ENCODE measurements at regions not wholly inside any gene's neighbourhood (a gene's known extent, or its start where the extent isn't known, plus 50 kb on each side); places are given as distances from the start of the nearest gene placed in this dataset.

DNA sequence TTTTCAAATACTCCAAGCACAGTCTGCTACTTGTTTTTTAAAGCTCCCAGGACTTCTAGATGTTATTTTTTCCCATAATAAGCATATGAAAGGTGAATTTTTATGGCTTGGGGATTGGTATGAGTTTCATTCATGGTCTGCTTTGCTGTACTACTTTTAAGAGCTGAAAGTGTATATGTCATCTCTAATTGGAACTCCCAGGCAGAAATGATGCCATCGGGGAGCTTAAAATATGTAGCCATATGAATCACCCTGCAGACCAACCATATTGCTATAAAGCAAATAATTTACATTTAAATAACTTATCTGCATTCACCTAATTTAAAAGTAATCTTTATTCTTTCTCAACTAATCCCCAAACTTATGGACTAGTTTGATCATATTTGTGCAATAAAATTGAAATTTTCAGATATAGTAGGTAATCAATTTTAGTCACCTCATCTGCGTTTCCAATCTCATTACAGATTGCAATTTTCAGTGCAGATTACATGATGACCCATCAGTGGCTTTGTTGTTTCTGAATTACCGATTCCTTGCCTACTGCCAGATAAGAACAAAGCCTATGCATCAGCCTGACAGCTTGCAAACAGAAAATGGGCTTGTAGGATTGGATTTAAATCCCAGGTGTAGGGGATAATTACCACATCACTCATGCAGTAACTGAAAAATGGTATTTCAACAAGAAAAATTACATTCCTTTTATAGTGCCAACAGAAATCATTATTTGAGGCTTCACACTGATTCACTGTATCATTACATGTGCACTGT lies 689.4 kb downstream of the NOVA1 start:
- no peaks in the 10 kb centered on the region for H3K4me1 ChIP-seq

DNA sequence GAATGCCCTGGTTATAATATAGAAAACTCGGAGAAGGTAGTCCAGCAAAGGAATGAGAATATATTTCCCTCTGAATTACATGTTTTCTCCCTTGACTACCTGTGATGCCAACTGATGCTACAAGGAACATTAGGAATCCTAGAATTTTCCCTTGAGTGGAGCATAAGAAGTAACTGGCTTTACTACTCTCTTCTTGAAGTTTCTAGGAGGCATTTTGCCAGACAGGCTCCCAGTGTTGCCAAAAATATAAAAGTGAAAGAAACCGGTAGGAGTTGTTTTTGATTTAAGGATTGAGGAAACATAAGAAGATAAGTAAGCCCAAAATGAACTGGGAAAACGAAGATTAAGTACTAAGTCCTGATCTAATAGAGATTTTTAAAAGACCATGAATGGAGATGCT lies 693.4 kb downstream of the NOVA1 start:
- WGBS, 5 donors, result 42 to 66% (median 58%) methylated on average over 3 of the region's 3 CpGs
- no peak for DNase-seq
- intact Hi-C loops (cut with DNase I; ENCODE audit: low total_unique reads), result no loop called here
- TF ChIP-seq POLR2AphosphoS5 (IDR thresholded peaks at IDR 0.05) (no peak), POLR2A (IDR thresholded peaks at IDR 0.05) (no peak)
- TF ChIP-seq, protein P1, sequence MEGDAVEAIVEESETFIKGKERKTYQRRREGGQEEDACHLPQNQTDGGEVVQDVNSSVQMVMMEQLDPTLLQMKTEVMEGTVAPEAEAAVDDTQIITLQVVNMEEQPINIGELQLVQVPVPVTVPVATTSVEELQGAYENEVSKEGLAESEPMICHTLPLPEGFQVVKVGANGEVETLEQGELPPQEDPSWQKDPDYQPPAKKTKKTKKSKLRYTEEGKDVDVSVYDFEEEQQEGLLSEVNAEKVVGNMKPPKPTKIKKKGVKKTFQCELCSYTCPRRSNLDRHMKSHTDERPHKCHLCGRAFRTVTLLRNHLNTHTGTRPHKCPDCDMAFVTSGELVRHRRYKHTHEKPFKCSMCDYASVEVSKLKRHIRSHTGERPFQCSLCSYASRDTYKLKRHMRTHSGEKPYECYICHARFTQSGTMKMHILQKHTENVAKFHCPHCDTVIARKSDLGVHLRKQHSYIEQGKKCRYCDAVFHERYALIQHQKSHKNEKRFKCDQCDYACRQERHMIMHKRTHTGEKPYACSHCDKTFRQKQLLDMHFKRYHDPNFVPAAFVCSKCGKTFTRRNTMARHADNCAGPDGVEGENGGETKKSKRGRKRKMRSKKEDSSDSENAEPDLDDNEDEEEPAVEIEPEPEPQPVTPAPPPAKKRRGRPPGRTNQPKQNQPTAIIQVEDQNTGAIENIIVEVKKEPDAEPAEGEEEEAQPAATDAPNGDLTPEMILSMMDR (IDR thresholded peaks at IDR 0.05 in 8 of 11, conservative IDR thresholded peaks at IDR 0.05 in 3 of 11), result no peak
- H3K4me1 ChIP-seq, result no peaks in the 10 kb centered on the region
- no peak overlapping the region for H3K4me3 ChIP-seq
- no peaks in the 10 kb centered on the region for H3K9me3 ChIP-seq
- no peak overlapping the region for H3K27ac ChIP-seq
- H3K27me3 ChIP-seq (replicated peaks in 1 of 7), result no peaks in the 10 kb centered on the region
- no peaks in the 10 kb centered on the region for H3K36me3 ChIP-seq

More for the DNA sequence above, 689.4 kb downstream of the NOVA1 start:
- WGBS, 5 donors, result 74 to 86% (median 82%) methylated on average over 3 of the region's 3 CpGs
- Histone ChIP-seq H3K27me3 (replicated peaks in 1 of 7) (no peaks in the 10 kb centered on the region), H3K4me3 (no peak overlapping the region), H3K9me3 (no peaks in the 10 kb centered on the region), H3K36me3 (no peaks in the 10 kb centered on the region), H3K27ac (no peak overlapping the region)
- no peak for DNase-seq
- TF ChIP-seq, protein P1 (IDR thresholded peaks at IDR 0.05 in 8 of 11, conservative IDR thresholded peaks at IDR 0.05 in 3 of 11), result no peak
- no peak for TF ChIP-seq POLR2AphosphoS5 (IDR thresholded peaks at IDR 0.05)
- TF ChIP-seq POLR2A (IDR thresholded peaks at IDR 0.05), result no peak
- intact Hi-C loops (cut with DNase I; ENCODE audit: low total_unique reads), result no loop called here

DNA sequence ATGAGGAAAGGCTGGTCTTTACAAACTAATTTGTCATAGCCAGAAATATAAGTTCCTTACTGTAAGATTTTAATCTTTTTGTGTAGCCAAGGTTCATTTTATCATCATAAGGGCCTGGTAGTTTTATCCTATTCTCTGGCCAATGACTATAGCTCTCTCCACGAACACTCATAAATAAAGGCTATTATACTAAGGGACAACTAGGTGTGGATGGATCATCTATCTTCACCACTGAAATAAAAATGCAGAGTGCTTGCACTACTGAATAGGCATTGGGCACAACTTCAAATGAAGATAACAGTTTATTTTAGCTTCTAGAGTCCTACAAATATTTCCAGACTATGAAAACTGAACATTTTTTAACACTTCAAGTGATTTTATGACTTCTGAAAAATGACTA lies 698.6 kb downstream of the NOVA1 start:
- no peaks in the 10 kb centered on the region for H3K36me3 ChIP-seq
- H3K27ac ChIP-seq, result no peak overlapping the region
- intact Hi-C loops (cut with DNase I; ENCODE audit: low total_unique reads), result no loop called here
- H3K27me3 ChIP-seq (replicated peaks in 1 of 7), result no peaks in the 10 kb centered on the region
- H3K4me3 ChIP-seq, result no peak overlapping the region
- DNase-seq, result no peak
- TF ChIP-seq, protein P1 (IDR thresholded peaks at IDR 0.05 in 8 of 11, conservative IDR thresholded peaks at IDR 0.05 in 3 of 11), result no peak
- no peak for TF ChIP-seq POLR2AphosphoS5 (IDR thresholded peaks at IDR 0.05)
- no peak for TF ChIP-seq POLR2A (IDR thresholded peaks at IDR 0.05)
- WGBS, 5 donors, result 71 to 87% (median 81%) methylated on average over 1 of the region's 1 CpG
- H3K9me3 ChIP-seq, result peaks cover 0 to 5% (median 0%) of the 10 kb centered on the region in 8 donors
- H3K4me1 ChIP-seq, result no peaks in the 10 kb centered on the region

DNA sequence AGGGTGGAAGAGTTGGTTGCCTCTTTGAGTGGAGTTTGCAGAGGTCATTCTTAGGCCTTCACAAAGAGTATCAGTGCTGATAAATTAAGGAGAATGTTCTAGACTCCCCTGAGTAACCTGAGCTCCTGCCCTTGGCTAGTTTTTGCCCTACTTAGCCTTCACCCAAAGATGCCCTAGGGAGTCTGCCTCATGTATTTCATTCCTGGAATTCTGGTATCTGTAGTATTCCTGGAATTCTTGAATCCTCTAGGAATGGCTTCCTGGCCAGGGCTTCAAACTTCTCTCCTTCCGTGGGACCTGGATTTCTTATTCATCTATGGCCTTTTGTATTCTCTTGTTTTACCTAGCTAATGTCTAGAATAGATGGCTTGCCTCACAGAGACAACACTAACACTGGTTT lies 701.1 kb downstream of the NOVA1 start:
- TF ChIP-seq POLR2A (IDR thresholded peaks at IDR 0.05) (no peak), POLR2AphosphoS5 (IDR thresholded peaks at IDR 0.05) (no peak)
- TF ChIP-seq, protein P1 (IDR thresholded peaks at IDR 0.05 in 8 of 11, conservative IDR thresholded peaks at IDR 0.05 in 3 of 11), result no peak
- Histone ChIP-seq H3K27ac (no peak overlapping the region), H3K9me3 (peaks cover 0 to 5% (median 0%) of the 10 kb centered on the region in 8 donors), H3K4me1 (no peaks in the 10 kb centered on the region), H3K4me3 (no peak overlapping the region), H3K27me3 (replicated peaks in 1 of 7) (no peaks in the 10 kb centered on the region), H3K36me3 (no peaks in the 10 kb centered on the region)
- DNase-seq, result no peak
- intact Hi-C loops (cut with DNase I; ENCODE audit: low total_unique reads), result no loop called here
- 72 to 79% (median 76%) methylated on average over 1 of the region's 1 CpG for WGBS, 5 donors
